GM12873 (cell line): ENCODE measurements at regions not wholly inside any gene's neighbourhood (a gene's known extent, or its start where the extent isn't known, plus 50 kb on each side); places are given as distances from the start of the nearest gene placed in this dataset.

ENCODE experiments used
- CTCF ChIP-seq: IDR thresholded peaks from 2 replicates; pipeline ENCODE4 v1.5.1; 2012; ENCODE audit warnings: low read depth, mild to moderate bottlenecking, moderate library complexity, low read length, control low read depth; ENCODE audit not compliant: insufficient read depth; ENCODE audit errors: missing control alignments

DNA sequence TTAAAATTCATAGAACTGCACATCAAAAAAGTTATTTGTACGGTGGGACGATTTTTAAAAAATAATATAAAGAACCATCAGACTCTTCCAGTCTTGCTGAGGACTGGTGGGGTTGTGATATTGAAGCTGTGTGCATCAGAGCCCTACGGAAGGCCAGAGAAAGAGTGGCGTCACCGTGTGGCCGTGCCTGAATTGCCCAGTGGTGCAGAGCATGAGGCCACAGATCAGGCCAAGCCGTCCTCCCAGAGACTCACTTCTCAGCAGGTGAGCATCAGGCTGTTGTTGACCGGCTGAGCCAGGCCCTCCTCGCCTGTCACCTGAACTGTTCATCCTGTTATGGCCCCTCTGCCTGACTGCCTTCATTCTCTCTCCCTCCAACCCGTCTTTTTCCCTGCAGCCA lies 1013.9 kb downstream of the TBC1D22A start:
- no peak for TF ChIP-seq CTCF

DNA sequence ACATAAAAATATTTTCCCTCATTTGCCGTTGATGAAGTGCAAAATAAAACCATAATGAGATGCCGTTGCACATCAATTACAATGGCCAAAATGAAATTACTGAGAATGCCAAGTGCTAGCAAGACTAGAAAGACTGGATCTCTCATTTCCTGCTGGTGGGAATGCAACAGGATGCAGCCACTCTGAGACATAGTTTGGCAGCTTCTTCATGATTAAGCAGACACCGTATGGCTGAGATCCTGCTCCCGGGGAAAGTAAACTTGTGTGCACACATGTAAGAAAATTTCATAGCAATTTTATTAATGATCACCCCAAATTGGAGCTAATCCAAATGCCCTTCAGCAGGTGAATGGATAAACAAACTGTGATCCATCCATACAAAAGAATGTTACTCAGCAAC lies 1013.2 kb downstream of the TBC1D22A start:
- no peak for TF ChIP-seq CTCF

DNA sequence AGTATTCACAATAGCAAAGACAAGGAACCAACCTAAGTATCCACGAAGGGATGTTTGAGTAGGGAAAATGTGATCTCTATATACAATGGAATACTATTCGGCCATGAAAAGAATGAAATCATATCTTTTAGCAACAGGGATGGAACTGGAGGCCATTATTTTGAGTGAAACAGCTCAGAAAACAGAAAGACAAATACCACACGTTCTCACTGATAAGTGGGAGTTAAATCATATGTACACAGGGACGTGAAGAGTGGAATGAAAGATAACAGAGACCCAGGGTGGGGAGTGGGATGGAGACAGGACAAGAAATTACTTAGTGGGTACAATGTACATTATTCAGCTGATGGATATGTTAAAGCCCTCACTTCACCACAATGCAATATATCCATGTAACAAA lies 1012.7 kb downstream of the TBC1D22A start:
- no peak for TF ChIP-seq CTCF

DNA sequence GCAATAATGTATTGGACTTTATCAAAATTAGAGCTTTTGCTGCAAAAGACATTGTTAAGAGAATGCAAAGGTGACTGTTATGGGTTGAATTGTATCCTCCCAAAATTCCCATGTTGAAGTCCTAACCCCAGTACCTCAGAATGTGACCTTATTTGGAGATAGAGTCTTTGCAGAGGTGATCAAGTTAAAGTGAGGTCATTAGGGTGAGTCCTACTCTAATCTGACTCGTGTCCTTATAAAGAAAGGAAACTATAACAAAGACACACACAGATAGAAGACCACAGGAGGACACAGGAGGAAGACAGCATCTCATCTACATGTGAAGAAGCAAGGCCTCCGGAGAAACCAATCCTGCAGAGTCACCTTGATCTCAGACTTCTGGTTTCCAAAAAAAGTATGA lies 1011.2 kb downstream of the TBC1D22A start:
- TF ChIP-seq CTCF, result no peak

DNA sequence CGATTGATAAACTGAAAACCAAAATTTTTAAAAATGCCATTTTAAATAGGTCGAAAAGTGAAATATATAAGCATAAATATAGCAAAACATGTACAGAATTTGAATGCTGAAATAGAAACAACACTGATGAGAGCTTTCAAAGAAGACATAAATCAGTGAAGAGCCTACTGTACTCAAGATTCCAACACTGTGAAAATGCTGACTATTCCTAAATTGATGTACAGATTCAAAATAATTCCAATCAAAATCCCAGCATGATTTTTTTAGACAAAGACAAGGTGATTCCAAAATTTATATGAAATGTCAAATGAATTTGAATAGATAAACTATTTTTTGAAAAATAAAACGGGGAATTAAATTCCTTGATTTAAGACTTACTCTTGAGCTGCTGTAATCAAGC lies 1010.4 kb downstream of the TBC1D22A start:
- no peak for TF ChIP-seq CTCF

- TF ChIP-seq CTCF, result no peak
Measured at GRCh38 chr22:47769652-47770051, 1007.2 kb downstream of the TBC1D22A start.

- TF ChIP-seq CTCF, result no peak
Measured at GRCh38 chr22:47768027-47768426, 1005.6 kb downstream of the TBC1D22A start.
